ENCODE measurements at regions not wholly inside any gene's neighbourhood (a gene's known extent, or its start where the extent isn't known, plus 50 kb on each side); places are given as distances from the start of the nearest gene placed in this dataset.

- DNase-seq (ENCODE audit: low read depth): peak; percentile 93
- no peak overlapping the region for H3K4me3 ChIP-seq (ENCODE audit: control insufficient read depth, low read depth, low read length)
- TF ChIP-seq CTCF (conservative IDR thresholded peaks at IDR 0.05; ENCODE audit: control insufficient read depth, insufficient read depth, low read depth, low read length): no peak
Measured at GRCh38 chr14:22432348-22432976, 156.6 kb downstream of the DAD1 start.

GRCh38 chr14:22429546-22430294 is 159.3 kb downstream of the DAD1 start:
- H3K4me3 ChIP-seq (ENCODE audit: control insufficient read depth, low read depth, low read length): no peak overlapping the region
- DNase-seq (ENCODE audit: low read depth): no peak
- TF ChIP-seq CTCF (conservative IDR thresholded peaks at IDR 0.05; ENCODE audit: control insufficient read depth, insufficient read depth, low read depth, low read length): no peak

GRCh38 chr14:22428700-22429291 is 160.2 kb downstream of the DAD1 start:
- H3K4me3 ChIP-seq (ENCODE audit: control insufficient read depth, low read depth, low read length): no peak overlapping the region
- TF ChIP-seq CTCF (conservative IDR thresholded peaks at IDR 0.05; ENCODE audit: control insufficient read depth, insufficient read depth, low read depth, low read length): no peak
- DNase-seq (ENCODE audit: low read depth): peak; percentile 6

GRCh38 chr14:22427771-22428231 is 161.2 kb downstream of the DAD1 start:
- no peak overlapping the region for H3K4me3 ChIP-seq (ENCODE audit: control insufficient read depth, low read depth, low read length)
- no peak for TF ChIP-seq CTCF (conservative IDR thresholded peaks at IDR 0.05; ENCODE audit: control insufficient read depth, insufficient read depth, low read depth, low read length)
- DNase-seq (ENCODE audit: low read depth): peak; percentile 75

GRCh38 chr14:22426711-22427110 is 162.3 kb downstream of the DAD1 start:
- H3K4me3 ChIP-seq (ENCODE audit: control insufficient read depth, low read depth, low read length): no peak overlapping the region
- no peak for TF ChIP-seq CTCF (conservative IDR thresholded peaks at IDR 0.05; ENCODE audit: control insufficient read depth, insufficient read depth, low read depth, low read length)
- DNase-seq (ENCODE audit: low read depth): no peak

- no peak overlapping the region for H3K4me3 ChIP-seq (ENCODE audit: control insufficient read depth, low read depth, low read length)
- DNase-seq (ENCODE audit: low read depth): no peak
- TF ChIP-seq CTCF (conservative IDR thresholded peaks at IDR 0.05; ENCODE audit: control insufficient read depth, insufficient read depth, low read depth, low read length): no peak
Measured at GRCh38 chr14:22423958-22424357, 165.1 kb downstream of the DAD1 start.
